ENCODE measurements at regions not wholly inside any gene's neighbourhood (a gene's known extent, or its start where the extent isn't known, plus 50 kb on each side); places are given as distances from the start of the nearest gene placed in this dataset.

DNA sequence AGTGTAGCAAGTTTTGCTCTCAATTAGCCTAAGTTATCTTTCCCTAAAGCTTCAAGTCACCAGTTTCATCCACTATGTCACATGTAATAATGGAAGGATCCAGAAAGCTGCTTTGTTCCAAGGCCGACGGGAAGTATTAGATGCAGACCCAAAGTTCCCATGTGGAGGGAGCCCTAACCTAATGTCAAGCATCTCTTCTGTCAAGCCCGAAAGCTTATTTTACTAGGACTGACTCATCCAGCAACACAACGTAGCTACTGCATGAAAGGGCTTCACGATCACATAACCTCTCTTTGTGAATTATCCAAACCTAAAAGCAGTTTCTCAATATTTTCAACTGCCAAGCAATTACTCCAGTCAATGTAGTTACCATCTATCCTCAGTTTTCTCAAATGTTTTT is 133.4 kb downstream of the SLC6A15 start:
- WGBS, result 84% methylated on average over 5 of the region's 5 CpGs
- Histone ChIP-seq H3K4me3 (no peak overlapping the region), H3K36me3 (no peaks in the 10 kb centered on the region), H3K27ac (no peak overlapping the region), H3K27me3 (no peaks in the 10 kb centered on the region), H3K4me1 (no peaks in the 10 kb centered on the region), H3K9me3 (no peaks in the 10 kb centered on the region)
- TF ChIP-seq POLR2A (IDR thresholded peaks at IDR 0.05) (no peak), EP300 (IDR thresholded peaks at IDR 0.05) (no peak), POLR2AphosphoS5 (IDR thresholded peaks at IDR 0.05) (no peak)
- TF ChIP-seq, protein P1, sequence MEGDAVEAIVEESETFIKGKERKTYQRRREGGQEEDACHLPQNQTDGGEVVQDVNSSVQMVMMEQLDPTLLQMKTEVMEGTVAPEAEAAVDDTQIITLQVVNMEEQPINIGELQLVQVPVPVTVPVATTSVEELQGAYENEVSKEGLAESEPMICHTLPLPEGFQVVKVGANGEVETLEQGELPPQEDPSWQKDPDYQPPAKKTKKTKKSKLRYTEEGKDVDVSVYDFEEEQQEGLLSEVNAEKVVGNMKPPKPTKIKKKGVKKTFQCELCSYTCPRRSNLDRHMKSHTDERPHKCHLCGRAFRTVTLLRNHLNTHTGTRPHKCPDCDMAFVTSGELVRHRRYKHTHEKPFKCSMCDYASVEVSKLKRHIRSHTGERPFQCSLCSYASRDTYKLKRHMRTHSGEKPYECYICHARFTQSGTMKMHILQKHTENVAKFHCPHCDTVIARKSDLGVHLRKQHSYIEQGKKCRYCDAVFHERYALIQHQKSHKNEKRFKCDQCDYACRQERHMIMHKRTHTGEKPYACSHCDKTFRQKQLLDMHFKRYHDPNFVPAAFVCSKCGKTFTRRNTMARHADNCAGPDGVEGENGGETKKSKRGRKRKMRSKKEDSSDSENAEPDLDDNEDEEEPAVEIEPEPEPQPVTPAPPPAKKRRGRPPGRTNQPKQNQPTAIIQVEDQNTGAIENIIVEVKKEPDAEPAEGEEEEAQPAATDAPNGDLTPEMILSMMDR (IDR thresholded peaks at IDR 0.05), result no peak
- DNase-seq (ENCODE audit: low spot score in 2 of 2), result no peak

- 46% methylated on average over 2 of the region's 2 CpGs for WGBS
- H3K4me1 ChIP-seq, result no peaks in the 10 kb centered on the region
- no peak for DNase-seq (ENCODE audit: low spot score in 2 of 2)
- no peaks in the 10 kb centered on the region for H3K9me3 ChIP-seq
- H3K27ac ChIP-seq, result no peak overlapping the region
- H3K27me3 ChIP-seq, result no peaks in the 10 kb centered on the region
- no peaks in the 10 kb centered on the region for H3K36me3 ChIP-seq
- H3K4me3 ChIP-seq, result no peak overlapping the region
- TF ChIP-seq POLR2A (IDR thresholded peaks at IDR 0.05) (no peak), POLR2AphosphoS5 (IDR thresholded peaks at IDR 0.05) (no peak), EP300 (IDR thresholded peaks at IDR 0.05) (no peak)
- TF ChIP-seq, protein P1 (IDR thresholded peaks at IDR 0.05), result no peak
Measured at GRCh38 chr12:84772281-84772680, 140.3 kb downstream of the SLC6A15 start.

DNA sequence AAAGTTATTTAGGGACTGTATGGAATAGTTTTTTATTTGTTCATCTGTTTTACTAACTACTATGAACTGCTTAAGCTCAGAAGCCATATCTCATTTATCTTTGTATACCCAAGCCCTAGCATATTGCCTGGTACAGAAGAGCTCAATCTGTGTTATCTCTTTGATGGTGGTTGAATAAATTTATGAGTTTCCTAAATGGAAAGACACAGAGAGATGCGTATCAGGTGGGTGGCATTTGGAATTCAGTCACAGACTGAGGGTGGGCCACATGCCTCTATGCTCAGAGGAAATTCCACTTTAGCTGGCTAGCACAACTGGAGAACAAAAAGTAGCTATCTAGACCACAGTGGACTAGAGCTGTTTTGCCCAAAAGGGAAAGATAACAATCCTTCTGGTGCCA is 145.5 kb downstream of the SLC6A15 start:
- Histone ChIP-seq H3K27ac (no peak overlapping the region), H3K27me3 (no peaks in the 10 kb centered on the region), H3K4me3 (no peak overlapping the region), H3K36me3 (no peaks in the 10 kb centered on the region), H3K4me1 (no peaks in the 10 kb centered on the region), H3K9me3 (no peaks in the 10 kb centered on the region)
- 58% methylated on average over 1 of the region's 1 CpG for WGBS
- DNase-seq (ENCODE audit: low spot score in 2 of 2), result no peak
- TF ChIP-seq POLR2AphosphoS5 (IDR thresholded peaks at IDR 0.05) (no peak), EP300 (IDR thresholded peaks at IDR 0.05) (no peak), POLR2A (IDR thresholded peaks at IDR 0.05) (no peak)
- TF ChIP-seq, protein P1 (IDR thresholded peaks at IDR 0.05), result no peak

DNA sequence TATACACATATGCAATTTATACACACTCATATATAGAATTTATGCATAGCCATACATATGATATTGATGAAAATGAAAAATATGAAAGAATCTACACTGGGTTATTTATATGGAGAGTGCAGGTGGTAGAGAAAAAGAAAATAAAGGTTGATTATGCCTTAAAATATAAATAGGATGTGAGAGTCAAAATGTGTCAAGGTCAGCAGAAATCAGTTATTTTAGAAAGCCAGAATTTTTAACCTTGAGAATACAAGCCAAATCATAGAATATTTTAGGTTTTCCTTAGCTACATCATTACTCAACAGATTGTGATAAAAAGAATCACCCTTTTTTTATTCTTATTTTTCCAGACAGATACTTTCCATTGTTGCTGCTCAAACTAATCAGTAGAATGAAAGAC is 146.2 kb downstream of the SLC6A15 start:
- Histone ChIP-seq H3K4me1 (no peaks in the 10 kb centered on the region), H3K9me3 (no peaks in the 10 kb centered on the region), H3K27ac (no peak overlapping the region), H3K27me3 (no peaks in the 10 kb centered on the region), H3K4me3 (no peak overlapping the region), H3K36me3 (no peaks in the 10 kb centered on the region)
- TF ChIP-seq POLR2A (IDR thresholded peaks at IDR 0.05) (no peak), EP300 (IDR thresholded peaks at IDR 0.05) (no peak), POLR2AphosphoS5 (IDR thresholded peaks at IDR 0.05) (no peak)
- TF ChIP-seq, protein P1 (IDR thresholded peaks at IDR 0.05), result no peak
- DNase-seq (ENCODE audit: low spot score in 2 of 2), result no peak

DNA sequence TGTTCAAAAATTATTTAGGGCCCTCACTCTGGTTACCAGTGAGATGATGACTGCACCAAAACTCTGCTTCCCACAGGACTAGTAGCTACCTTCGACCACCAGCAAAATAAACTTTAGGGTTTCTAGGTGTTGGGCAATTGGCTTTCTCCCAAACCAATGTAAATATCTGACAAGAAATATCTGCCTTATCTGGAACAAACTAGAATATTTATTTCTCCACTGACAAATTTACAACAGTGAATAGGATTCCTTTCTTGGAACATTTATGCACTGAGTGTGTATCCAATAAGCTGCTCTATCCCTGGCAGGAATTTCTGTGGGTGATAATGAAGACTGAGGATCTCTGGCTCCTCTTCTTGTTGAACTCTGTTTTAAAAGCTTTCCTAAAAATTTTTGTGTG is 148.6 kb downstream of the SLC6A15 start:
- Histone ChIP-seq H3K27me3 (no peaks in the 10 kb centered on the region), H3K9me3 (no peaks in the 10 kb centered on the region), H3K4me1 (no peaks in the 10 kb centered on the region), H3K27ac (no peak overlapping the region), H3K36me3 (no peaks in the 10 kb centered on the region), H3K4me3 (no peak overlapping the region)
- no peak for DNase-seq (ENCODE audit: low spot score in 2 of 2)
- 70% methylated on average over 1 of the region's 1 CpG for WGBS
- no peak for TF ChIP-seq POLR2AphosphoS5 (IDR thresholded peaks at IDR 0.05)

- Histone ChIP-seq H3K4me1 (no peaks in the 10 kb centered on the region), H3K36me3 (no peaks in the 10 kb centered on the region), H3K4me3 (no peak overlapping the region), H3K27me3 (no peaks in the 10 kb centered on the region), H3K9me3 (no peaks in the 10 kb centered on the region), H3K27ac (no peak overlapping the region)
- WGBS, result 27% methylated on average over 1 of the region's 1 CpG
- no peak for DNase-seq (ENCODE audit: low spot score in 2 of 2)
- TF ChIP-seq POLR2AphosphoS5 (IDR thresholded peaks at IDR 0.05) (no peak), POLR2A (IDR thresholded peaks at IDR 0.05) (no peak), EP300 (IDR thresholded peaks at IDR 0.05) (no peak)
- TF ChIP-seq, protein P1 (IDR thresholded peaks at IDR 0.05), result no peak
Measured at GRCh38 chr12:84763107-84763506, 149.5 kb downstream of the SLC6A15 start.
